NCI-H1092 (cell line): ENCODE measurements at regions not wholly inside any gene's neighbourhood (a gene's known extent, or its start where the extent isn't known, plus 50 kb on each side); places are given as distances from the start of the nearest gene placed in this dataset.

Source experiments
- DNase-seq: peaks from one replicate; lab custom pipeline; 2025; lab: John Stamatoyannopoulos, UW

DNA sequence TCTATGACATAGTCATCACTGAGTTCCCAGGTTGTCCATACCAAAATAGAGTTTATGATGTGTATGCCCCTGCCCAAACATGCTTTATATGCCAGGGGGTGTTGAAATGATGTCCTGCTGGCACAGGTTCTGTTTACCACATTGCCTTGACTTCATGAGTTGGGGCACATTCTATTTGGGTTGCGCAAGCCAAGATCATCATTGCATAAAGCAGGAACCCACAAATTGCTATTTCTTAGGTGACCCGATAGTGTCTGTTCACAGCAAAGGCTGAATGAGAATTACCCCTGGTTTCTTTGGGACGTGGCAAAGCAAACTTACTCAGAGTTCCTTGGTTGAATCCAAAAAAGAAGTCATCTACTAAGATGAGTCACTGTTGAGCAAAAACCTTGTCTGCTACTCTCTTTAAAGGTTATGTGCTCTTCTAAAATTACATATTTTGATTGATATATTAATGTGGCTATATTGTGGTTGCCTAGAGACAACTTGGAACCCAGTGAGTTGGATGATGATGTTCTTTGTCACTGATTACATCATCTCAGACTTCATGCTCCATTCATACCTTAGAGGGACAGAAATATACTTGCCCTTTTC is 912.6 kb upstream of the SOX9 start:
- no peak for DNase-seq

DNA sequence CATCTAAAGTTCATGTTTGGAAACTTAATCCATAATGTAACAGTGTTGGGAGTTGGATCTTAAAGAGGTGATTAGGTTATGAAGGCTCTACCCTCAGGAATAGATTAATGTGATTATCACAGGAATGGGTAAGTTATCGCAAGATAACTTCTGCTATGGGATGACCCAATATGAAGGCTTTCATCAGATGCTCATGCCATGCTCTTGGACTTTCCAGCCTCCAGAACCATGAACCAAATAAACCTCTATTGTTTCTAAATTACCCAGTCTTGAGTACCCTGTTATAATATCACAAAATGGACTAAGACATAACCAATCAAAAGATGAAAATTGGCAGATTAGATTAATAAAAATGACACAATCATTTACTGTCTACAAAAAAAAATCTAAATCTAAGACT is 906.9 kb upstream of the SOX9 start:
- DNase-seq, result no peak

DNA sequence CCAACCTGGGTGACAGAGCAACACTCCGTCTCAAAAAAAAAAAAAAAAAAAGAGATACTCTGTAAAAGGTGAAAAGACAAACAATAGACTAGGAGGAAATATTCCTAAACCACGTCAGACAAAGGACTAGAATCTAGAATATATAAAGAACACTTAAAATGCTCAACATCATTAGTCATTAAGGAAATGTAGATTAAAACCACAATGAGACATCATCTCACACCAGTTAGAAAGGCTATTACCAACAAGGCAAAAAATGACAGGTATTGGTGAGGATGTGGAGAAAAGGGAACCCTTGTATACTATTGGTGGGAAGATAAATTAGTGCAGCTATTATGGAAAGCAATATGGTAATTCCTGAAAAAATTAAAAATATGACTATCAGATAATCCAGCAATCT is 903.1 kb upstream of the SOX9 start:
- no peak for DNase-seq

- DNase-seq, result peak; percentile 71
Measured at GRCh38 chr17:71224824-71225575, 895.8 kb upstream of the SOX9 start.

GRCh38 chr17:71227841-71228240 is 893.0 kb upstream of the SOX9 start:
- DNase-seq, result no peak

DNA sequence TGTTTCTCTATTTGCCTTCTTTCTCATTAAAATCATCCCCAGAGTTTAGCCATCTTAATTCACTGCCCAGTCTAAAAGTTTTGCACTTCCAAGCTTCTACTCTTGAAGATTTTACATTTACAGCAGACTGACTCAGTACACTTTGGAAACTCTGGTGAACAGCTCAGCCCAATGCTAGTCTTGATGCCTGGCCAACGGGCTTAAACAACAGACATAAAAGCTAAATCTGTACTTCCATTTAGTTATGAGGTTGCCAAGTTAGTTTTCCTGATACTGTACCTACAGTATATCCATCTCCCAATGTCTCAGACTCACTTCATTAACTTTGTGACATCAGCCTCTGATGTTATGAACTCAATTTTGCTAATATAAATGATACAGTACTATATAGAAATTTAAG is 891.8 kb upstream of the SOX9 start:
- DNase-seq, result no peak

- DNase-seq, result no peak
Measured at GRCh38 chr17:71232801-71233559, 887.8 kb upstream of the SOX9 start.

GRCh38 chr17:71234349-71234748 is 886.5 kb upstream of the SOX9 start:
- no peak for DNase-seq

- peak; percentile 43 for DNase-seq
Measured at GRCh38 chr17:71237903-71238538, 882.8 kb upstream of the SOX9 start.

DNA sequence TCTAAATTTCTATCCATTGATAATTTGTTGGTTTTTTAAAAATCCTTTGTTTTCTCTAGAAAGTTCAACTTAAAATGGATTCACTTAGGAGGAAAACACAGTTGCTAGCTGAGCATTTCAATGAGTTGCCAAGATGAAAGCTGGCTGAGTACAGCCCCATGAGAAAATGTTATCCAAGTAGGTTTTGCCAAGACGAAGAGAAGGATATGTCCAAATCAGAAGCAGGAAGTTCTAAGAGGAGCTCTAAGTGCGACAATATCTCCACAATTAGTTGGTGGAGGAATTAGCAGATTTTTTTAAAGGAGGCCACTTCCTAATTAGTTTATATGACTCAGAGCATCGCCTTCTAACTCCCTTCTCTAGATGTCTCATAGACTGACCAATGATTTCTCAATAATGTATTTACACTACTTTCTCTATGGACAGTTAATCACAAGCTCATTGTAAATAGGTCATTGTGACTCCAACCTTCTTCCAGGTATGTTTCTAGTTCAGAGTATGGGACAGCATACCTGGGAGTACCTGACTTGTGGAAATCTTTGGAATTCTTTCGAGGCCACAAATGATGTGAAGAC is 873.3 kb upstream of the SOX9 start:
- DNase-seq, result no peak

- no peak for DNase-seq
Measured at GRCh38 chr17:71251276-71251675, 869.5 kb upstream of the SOX9 start.

DNA sequence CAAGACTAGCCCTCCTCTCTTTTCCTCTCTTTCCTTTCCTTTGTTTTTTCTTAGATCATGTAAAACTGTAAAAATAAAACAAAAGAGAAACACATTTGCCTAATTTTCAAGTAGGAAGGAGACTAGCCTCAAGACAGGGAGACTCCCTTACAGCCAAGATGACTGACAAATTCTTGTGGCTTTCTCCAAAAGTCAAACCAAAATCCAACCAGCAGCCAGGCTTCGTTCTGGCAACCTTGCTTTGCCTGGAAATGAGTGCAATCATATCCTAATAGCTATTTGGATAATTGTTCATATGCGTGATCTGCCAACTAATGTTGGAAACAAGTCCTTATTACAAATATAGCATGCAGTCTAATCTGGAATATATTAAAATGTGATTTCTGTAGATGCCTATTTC is 868.9 kb upstream of the SOX9 start:
- DNase-seq, result no peak

DNA sequence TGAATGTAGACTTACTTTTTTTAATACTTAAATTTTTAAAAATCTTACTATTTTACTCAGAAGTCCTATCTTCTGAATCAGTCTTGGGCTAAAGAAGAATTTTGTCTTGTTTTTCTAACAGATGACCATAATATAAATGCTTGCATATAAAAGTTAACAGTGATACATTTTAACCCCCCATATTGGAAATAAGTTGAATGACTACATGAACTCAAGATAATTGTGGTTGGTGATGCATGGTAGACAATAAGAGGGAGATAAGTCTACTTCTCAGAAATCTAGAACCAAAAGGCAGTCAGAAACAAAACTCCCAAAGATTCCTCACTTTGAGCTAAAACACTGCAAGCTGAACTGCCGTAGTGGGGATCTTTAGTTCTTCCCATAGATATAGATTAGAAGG is 868.4 kb upstream of the SOX9 start:
- no peak for DNase-seq

DNA sequence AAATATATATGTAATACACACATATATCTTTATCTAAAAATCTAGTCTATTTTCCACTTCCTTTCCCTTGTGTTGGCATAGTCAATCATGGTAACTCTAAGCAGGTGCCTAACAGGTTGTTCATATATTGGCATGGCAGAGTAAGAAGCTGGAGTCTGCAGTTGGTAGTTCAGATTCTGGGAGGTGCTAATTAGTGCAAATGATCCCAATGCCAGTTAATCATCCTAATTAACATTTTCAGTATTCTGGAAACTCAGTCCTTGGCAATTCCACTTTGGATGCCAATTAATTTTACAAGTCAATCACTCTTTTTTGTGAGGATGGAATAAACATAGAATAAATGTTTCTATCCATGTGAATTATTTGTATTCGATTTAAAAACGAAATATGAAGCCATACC is 863.7 kb upstream of the SOX9 start:
- no peak for DNase-seq

GRCh38 chr17:71260366-71260940 is 860.4 kb upstream of the SOX9 start:
- DNase-seq, result no peak

GRCh38 chr17:71262586-71262985 is 858.2 kb upstream of the SOX9 start:
- DNase-seq, result no peak

DNA sequence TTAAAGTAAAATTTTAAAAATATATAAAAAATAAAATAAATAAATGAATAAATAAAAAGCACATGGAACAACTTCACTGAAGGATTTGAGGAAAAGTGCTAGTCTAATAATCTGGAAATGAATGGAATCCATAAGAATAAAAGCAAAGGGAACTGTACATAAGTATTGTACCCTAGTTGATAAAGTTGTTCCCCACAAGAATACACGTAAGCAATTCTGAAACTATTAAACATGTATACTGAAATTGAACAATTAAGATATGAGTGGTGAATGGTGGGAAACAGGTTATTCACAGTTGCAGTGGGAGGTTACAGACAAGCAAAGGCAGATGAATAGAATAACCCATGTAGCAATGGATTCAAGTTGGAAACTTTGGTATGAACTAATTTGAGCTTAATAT is 853.2 kb upstream of the SOX9 start:
- no peak for DNase-seq

- DNase-seq, result no peak
Measured at GRCh38 chr17:71269201-71269600, 851.6 kb upstream of the SOX9 start.

- no peak for DNase-seq
Measured at GRCh38 chr17:71273441-71273840, 847.4 kb upstream of the SOX9 start.

DNA sequence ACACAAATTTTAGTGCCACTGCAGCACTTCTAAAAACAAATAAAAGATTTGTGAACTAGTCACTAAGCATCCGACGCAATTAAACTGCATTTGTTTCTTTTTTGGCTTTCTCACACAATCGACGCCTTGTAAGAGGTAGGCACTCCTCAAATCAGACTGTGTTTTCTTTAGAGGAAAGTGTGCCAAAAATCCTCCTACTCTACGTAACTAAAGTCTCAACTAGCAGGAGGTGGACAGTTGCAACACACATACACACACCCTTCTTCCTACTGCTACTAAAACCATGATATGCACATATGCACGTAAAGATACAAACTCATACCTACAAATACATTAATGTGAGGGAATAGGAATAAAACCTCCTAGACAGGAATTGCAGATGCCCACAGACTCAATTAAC is 844.7 kb upstream of the SOX9 start:
- no peak for DNase-seq

GRCh38 chr17:71283486-71283885 is 837.3 kb upstream of the SOX9 start:
- no peak for DNase-seq
